ENCODE measurements at regions not wholly inside any gene's neighbourhood (a gene's known extent, or its start where the extent isn't known, plus 50 kb on each side); places are given as distances from the start of the nearest gene placed in this dataset.

- Histone ChIP-seq H3K9me3 (ENCODE audit: insufficient read depth, low read depth) (no peaks in the 10 kb centered on the region), H3K79me2 (ENCODE audit: low read depth) (no peaks in the 10 kb centered on the region), H3K9me2 (ENCODE audit: insufficient read depth) (no peaks in the 10 kb centered on the region), H3F3A (ENCODE audit: insufficient read depth, low read depth) (no peaks in the 10 kb centered on the region), H3K4me3 (no peak overlapping the region), H3K4me1 (replicated peaks; ENCODE audit: insufficient read depth) (no peaks in the 10 kb centered on the region), H2AFZ (no peak overlapping the region), H3K36me3 (ENCODE audit: low read depth) (no peaks in the 10 kb centered on the region), H3K27ac (no peak overlapping the region), H4K20me1 (ENCODE audit: insufficient read depth) (no peaks in the 10 kb centered on the region), H3K27me3 (ENCODE audit: insufficient read depth, low read depth) (peaks cover 72% of the 10 kb centered on the region), H3K4me2 (no peak overlapping the region)
- ChIA-PET CTCF (no interaction called here), POLR2A (ENCODE audit: unreplicated experiment) (interaction anchor here (0.9 kb wide), 1 partner anchor 40 kb away, joined by 5 read pairs; no protein-coding TSS in a partner anchor)
- BruUV-seq (replicated peaks): no TSS peak
- intact Hi-C loops (cut with micrococcal nuclease; ENCODE audit: unreplicated experiment): no loop called here
- no peak for DNase-seq
- no peak for TF ChIP-seq EZH2 (IDR thresholded peaks at IDR 0.05; ENCODE audit: low read depth)
- TF ChIP-seq, protein P1, sequence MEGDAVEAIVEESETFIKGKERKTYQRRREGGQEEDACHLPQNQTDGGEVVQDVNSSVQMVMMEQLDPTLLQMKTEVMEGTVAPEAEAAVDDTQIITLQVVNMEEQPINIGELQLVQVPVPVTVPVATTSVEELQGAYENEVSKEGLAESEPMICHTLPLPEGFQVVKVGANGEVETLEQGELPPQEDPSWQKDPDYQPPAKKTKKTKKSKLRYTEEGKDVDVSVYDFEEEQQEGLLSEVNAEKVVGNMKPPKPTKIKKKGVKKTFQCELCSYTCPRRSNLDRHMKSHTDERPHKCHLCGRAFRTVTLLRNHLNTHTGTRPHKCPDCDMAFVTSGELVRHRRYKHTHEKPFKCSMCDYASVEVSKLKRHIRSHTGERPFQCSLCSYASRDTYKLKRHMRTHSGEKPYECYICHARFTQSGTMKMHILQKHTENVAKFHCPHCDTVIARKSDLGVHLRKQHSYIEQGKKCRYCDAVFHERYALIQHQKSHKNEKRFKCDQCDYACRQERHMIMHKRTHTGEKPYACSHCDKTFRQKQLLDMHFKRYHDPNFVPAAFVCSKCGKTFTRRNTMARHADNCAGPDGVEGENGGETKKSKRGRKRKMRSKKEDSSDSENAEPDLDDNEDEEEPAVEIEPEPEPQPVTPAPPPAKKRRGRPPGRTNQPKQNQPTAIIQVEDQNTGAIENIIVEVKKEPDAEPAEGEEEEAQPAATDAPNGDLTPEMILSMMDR (conservative IDR thresholded peaks at IDR 0.05): no peak
These were observed 57.9 kb downstream of the FBXO2 start for GRCh38 chr1:11596295-11596694.

DNA sequence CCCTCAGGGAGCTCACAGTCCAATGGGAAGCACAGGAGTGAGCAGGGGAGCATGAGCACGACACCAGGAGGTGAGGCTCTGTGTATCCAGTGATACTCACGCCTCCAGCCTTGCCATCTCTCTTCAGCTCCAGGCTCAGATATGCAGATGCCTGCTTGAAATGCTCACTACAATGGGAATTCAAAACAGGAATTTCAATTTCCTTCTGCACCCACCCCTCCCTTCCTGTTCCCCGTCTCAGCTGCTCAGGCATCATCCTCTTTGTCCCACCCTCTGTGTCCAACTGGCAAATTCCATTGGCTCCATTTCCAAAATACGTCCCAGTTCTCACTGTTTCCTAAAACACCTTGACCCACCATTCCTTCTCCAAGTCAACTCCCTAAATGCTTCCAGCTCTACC is 58.9 kb downstream of the FBXO2 start:
- BruUV-seq (replicated peaks): no TSS peak
- CTCF ChIA-PET: no interaction called here

DNA sequence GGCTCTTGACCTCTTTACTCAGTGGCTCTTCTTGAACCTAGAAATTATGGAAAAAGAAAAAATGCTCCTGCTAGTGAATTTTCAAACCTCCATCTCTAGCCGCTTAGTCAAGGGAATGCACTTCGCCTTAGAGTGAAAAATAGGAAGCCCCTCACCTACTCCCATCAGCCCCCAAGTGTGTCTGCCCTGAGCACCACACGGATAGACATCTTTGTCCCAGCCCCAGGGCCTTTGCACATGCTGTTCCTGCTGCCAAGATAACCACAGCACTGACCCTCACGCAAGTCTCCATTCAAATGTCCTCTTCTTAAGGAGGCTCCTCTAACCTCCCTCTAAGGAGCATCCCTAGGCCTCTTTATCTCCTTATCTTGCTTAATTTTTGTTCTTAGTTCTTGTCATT is 59.6 kb downstream of the FBXO2 start:
- BruUV-seq (replicated peaks): no TSS peak
- H3K27ac ChIP-seq: no peak overlapping the region
- TF ChIP-seq, protein P1 (conservative IDR thresholded peaks at IDR 0.05): no peak
- TF ChIP-seq EZH2 (IDR thresholded peaks at IDR 0.05; ENCODE audit: low read depth): no peak
- H3F3A ChIP-seq (ENCODE audit: insufficient read depth, low read depth): no peaks in the 10 kb centered on the region
- H4K20me1 ChIP-seq (ENCODE audit: insufficient read depth): no peaks in the 10 kb centered on the region
- ChIA-PET CTCF (no interaction called here), POLR2A (ENCODE audit: unreplicated experiment) (no interaction called here)
- H3K4me3 ChIP-seq: no peak overlapping the region
- H3K27me3 ChIP-seq (ENCODE audit: insufficient read depth, low read depth): peaks cover 61% of the 10 kb centered on the region
- no peaks in the 10 kb centered on the region for H3K79me2 ChIP-seq (ENCODE audit: low read depth)
- no peak for DNase-seq
- H3K4me1 ChIP-seq (replicated peaks; ENCODE audit: insufficient read depth): no peaks in the 10 kb centered on the region
- intact Hi-C loops (cut with micrococcal nuclease; ENCODE audit: unreplicated experiment): no loop called here
- H3K9me3 ChIP-seq (ENCODE audit: insufficient read depth, low read depth): no peaks in the 10 kb centered on the region
- H3K36me3 ChIP-seq (ENCODE audit: low read depth): no peaks in the 10 kb centered on the region
- H3K4me2 ChIP-seq: no peak overlapping the region
- H3K9me2 ChIP-seq (ENCODE audit: insufficient read depth): no peaks in the 10 kb centered on the region
- H2AFZ ChIP-seq: no peak overlapping the region

More for the DNA sequence above, 58.9 kb downstream of the FBXO2 start:
- POLR2A ChIA-PET (ENCODE audit: unreplicated experiment): no interaction called here
- H3K36me3 ChIP-seq (ENCODE audit: low read depth): no peaks in the 10 kb centered on the region
- no peaks in the 10 kb centered on the region for H3K9me2 ChIP-seq (ENCODE audit: insufficient read depth)
- intact Hi-C loops (cut with micrococcal nuclease; ENCODE audit: unreplicated experiment): no loop called here
- TF ChIP-seq EZH2 (IDR thresholded peaks at IDR 0.05; ENCODE audit: low read depth): no peak
- TF ChIP-seq, protein P1 (conservative IDR thresholded peaks at IDR 0.05): no peak
- peaks cover 67% of the 10 kb centered on the region for H3K27me3 ChIP-seq (ENCODE audit: insufficient read depth, low read depth)
- no peak overlapping the region for H3K4me2 ChIP-seq
- no peaks in the 10 kb centered on the region for H3K79me2 ChIP-seq (ENCODE audit: low read depth)
- H3K27ac ChIP-seq: no peak overlapping the region
- no peaks in the 10 kb centered on the region for H3K9me3 ChIP-seq (ENCODE audit: insufficient read depth, low read depth)
- DNase-seq: no peak
- no peaks in the 10 kb centered on the region for H3F3A ChIP-seq (ENCODE audit: insufficient read depth, low read depth)
- H4K20me1 ChIP-seq (ENCODE audit: insufficient read depth): no peaks in the 10 kb centered on the region
- no peak overlapping the region for H3K4me3 ChIP-seq
- H2AFZ ChIP-seq: no peak overlapping the region
- H3K4me1 ChIP-seq (replicated peaks; ENCODE audit: insufficient read depth): no peaks in the 10 kb centered on the region
